ENCODE measurements at regions not wholly inside any gene's neighbourhood (a gene's known extent, or its start where the extent isn't known, plus 50 kb on each side); places are given as distances from the start of the nearest gene placed in this dataset.

DNA sequence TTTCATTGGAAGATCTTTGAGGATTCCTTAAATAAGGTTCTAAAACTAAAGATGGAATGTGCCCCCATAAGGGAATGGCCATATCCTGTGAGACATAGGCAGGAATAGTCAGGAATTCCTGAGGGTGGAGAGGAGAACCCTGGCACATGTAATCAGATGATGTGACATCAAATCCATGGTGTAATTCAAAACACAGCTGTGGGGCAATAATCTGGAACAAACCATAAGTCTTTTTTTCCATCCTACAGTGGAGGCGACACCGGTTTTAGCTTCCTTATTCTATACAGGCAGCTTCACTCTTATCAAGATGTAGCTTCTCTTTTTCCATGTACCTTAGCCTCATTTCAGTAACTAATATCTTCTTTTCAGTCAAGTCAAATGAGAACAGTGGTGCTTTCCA, 133.6 kb upstream of the CITED2 start:
- peaks cover 0 to 2% (median 0%) of the 10 kb centered on the region in 12 donors for H3K4me1 ChIP-seq
- DNase-seq: no peak
- H3K36me3 ChIP-seq: no peaks in the 10 kb centered on the region
- intact Hi-C loops (cut with DNase I): loop anchor here in 3 of 10 donors (2.0 to 5.0 kb wide), 2 partner anchors 131 kb away; no protein-coding TSS in a partner anchor
- no peaks in the 10 kb centered on the region for H3K9me3 ChIP-seq
- ATAC-seq: no peak
- H3K4me3 ChIP-seq: no peak overlapping the region
- TF ChIP-seq POLR2A (IDR thresholded peaks at IDR 0.05): no peak
- TF ChIP-seq, protein P1, sequence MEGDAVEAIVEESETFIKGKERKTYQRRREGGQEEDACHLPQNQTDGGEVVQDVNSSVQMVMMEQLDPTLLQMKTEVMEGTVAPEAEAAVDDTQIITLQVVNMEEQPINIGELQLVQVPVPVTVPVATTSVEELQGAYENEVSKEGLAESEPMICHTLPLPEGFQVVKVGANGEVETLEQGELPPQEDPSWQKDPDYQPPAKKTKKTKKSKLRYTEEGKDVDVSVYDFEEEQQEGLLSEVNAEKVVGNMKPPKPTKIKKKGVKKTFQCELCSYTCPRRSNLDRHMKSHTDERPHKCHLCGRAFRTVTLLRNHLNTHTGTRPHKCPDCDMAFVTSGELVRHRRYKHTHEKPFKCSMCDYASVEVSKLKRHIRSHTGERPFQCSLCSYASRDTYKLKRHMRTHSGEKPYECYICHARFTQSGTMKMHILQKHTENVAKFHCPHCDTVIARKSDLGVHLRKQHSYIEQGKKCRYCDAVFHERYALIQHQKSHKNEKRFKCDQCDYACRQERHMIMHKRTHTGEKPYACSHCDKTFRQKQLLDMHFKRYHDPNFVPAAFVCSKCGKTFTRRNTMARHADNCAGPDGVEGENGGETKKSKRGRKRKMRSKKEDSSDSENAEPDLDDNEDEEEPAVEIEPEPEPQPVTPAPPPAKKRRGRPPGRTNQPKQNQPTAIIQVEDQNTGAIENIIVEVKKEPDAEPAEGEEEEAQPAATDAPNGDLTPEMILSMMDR (IDR thresholded peaks at IDR 0.05): no peak
- H3K27ac ChIP-seq: no peak overlapping the region
- no peaks in the 10 kb centered on the region for H3K27me3 ChIP-seq
- 69 to 82% (median 78%) methylated on average over 2 of the region's 2 CpGs for WGBS, 4 donors

DNA sequence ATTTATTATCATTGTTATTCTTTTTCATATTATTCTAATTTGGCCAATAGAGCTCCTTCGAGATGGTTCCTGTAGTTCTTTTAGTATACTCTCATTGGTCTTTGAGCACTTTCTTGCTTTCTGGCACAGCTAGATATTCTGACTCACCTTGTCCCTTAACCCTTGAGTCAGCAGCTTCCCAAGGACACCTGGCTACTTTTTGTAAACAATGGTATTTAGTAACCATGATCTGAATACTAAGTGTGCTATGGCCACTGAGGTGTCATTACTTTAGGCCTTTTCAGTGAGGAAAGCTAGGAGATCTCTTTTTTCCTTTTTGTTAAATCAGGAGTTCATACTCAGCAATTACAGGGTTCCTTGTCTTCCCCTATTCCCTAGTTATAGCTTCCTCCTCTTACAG, 126.5 kb upstream of the CITED2 start:
- Histone ChIP-seq H3K27ac (no peak overlapping the region), H3K27me3 (no peaks in the 10 kb centered on the region), H3K36me3 (no peaks in the 10 kb centered on the region), H3K4me1 (no peaks in the 10 kb centered on the region), H3K9me3 (peaks cover 0 to 5% (median 0%) of the 10 kb centered on the region in 12 donors), H3K4me3 (no peak overlapping the region)
- DNase-seq (no peak), ATAC-seq (no peak)
- WGBS, 4 donors: 97 to 100% (median 99%) methylated on average over 1 of the region's 1 CpG
- no peak for TF ChIP-seq POLR2A (IDR thresholded peaks at IDR 0.05)
- TF ChIP-seq, protein P1 (IDR thresholded peaks at IDR 0.05): no peak
- intact Hi-C loops (cut with DNase I): no loop called here

DNA sequence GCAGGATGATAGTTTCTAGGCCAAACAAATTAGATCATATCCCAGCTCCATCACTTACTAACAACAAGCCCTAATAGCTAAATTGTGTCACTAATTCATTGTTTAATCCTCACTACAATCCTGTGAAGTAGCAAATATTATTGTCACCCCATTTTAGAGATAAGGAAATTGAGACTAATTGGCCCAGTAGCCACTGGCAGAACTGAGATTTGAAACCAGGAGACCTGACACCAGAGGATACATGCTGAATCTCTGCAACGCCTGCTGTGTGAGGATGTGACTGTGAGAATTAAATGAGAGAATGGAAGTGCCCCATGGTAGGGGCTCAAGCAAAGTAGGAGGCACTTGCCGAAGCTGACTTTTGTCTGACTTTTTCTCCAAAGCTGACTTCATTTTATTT, 124.3 kb upstream of the CITED2 start:
- Histone ChIP-seq H3K4me3 (no peak overlapping the region), H3K9me3 (peaks cover 0 to 5% (median 0%) of the 10 kb centered on the region in 12 donors), H3K27me3 (no peaks in the 10 kb centered on the region), H3K4me1 (no peaks in the 10 kb centered on the region), H3K27ac (no peak overlapping the region), H3K36me3 (no peaks in the 10 kb centered on the region)
- intact Hi-C loops (cut with DNase I): no loop called here
- ATAC-seq (no peak), DNase-seq (no peak)
- WGBS, 4 donors: 88 to 96% (median 93%) methylated on average over 2 of the region's 2 CpGs
- no peak for TF ChIP-seq POLR2A (IDR thresholded peaks at IDR 0.05)
- TF ChIP-seq, protein P1 (IDR thresholded peaks at IDR 0.05): no peak

DNA sequence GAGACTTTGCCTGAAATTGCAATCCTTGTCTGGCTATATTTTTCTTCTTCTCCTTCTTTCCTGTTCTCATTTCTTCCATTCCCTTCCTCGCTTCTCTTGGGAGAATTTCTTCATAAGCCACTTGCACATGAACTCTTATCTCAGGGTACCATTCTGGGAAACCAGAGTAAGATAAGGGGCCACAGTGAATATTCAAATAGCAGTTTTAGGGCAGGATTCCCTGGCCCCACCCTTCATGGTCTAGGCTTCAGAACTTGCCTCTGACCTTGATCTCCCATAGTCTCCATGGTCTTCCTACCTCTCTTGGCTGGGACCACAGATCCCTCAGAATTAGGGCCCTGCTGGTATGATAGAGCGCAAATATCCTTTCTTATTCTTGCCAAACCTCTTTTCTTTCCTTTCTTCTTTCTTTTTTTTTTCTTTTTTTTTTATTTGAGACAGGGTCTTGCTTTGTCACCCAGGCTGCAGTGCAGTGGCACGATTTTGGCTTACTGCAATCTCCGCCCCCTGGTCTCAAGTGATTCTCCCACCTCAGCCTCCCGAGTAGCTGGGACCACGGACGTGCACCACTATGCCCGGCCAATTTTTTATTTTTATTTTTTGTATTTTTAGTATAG, 123.0 kb upstream of the CITED2 start:
- Histone ChIP-seq H3K4me1 (no peaks in the 10 kb centered on the region), H3K9me3 (peaks cover 0 to 5% (median 0%) of the 10 kb centered on the region in 12 donors), H3K27ac (no peak overlapping the region), H3K27me3 (no peaks in the 10 kb centered on the region), H3K36me3 (no peaks in the 10 kb centered on the region), H3K4me3 (no peak overlapping the region)
- DNase-seq (no peak), ATAC-seq (no peak)
- WGBS, 4 donors: 91 to 95% (median 92%) methylated on average over 8 of the region's 8 CpGs
- intact Hi-C loops (cut with DNase I): no loop called here
- no peak for TF ChIP-seq POLR2A (IDR thresholded peaks at IDR 0.05)
- TF ChIP-seq, protein P1 (IDR thresholded peaks at IDR 0.05): no peak

Measured in heart left ventricle (tissue), 16 donors.